NCI-H446 (cell line): ENCODE measurements at regions not wholly inside any gene's neighbourhood (a gene's known extent, or its start where the extent isn't known, plus 50 kb on each side); places are given as distances from the start of the nearest gene placed in this dataset.
"Not testable (repeated sequence)": the region's sequence is repeated elsewhere in the genome, so short reads cannot be mapped to it uniquely, and the experiment has no call there.

Experiments used
- DNase-seq, 2 experiments: peaks; one replicate each; lab custom pipeline; 2025; lab: John Stamatoyannopoulos, UW

- DNase-seq, result no peak
Measured at GRCh38 chr6:10343320-10343719, 71.6 kb downstream of the TFAP2A start.

DNA sequence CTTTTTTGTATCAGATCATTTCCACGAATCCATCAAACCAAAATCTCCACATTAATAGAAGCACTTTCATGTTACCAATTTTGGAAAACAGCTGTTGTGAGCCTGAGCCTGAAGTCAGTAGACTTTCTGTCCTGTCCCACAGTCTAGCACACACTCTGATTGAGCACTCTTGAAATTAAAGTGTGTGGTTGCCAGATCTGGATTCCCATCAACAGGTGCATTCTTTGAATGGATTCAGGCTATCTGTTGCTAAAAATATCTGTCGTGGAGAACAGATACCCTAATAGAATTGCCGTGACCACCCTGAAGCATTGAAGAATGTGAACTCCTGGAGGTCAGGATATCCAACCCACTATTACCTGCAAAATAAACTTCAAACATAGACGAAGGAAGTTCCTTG lies 73.3 kb downstream of the TFAP2A start:
- no peak for DNase-seq

GRCh38 chr6:10338151-10338550 lies 76.7 kb downstream of the TFAP2A start:
- no peak for DNase-seq

GRCh38 chr6:10337376-10337775 lies 77.5 kb downstream of the TFAP2A start:
- DNase-seq, result not testable (repeated sequence)

DNA sequence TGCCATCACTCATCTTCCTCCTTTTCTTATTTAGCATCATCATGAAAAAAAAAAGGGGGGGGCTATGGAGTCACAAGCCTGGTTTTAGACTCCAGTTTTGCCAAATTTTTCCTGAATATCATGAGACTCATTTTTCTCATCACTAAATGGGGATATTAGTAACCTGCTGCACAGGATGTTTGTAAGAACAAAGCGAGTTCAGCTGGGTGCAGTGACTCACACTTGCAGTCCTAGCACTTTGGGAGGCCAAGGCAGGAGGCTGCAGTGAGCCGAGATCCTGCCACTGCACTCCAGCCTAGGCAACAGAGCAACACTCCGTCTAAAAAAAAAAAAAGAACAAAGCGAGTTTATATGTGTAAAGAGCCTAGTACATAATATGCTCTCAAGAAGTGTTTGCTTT lies 82.8 kb downstream of the TFAP2A start:
- no peak for DNase-seq

GRCh38 chr6:10331334-10331968 lies 83.4 kb downstream of the TFAP2A start:
- no peak for DNase-seq

DNA sequence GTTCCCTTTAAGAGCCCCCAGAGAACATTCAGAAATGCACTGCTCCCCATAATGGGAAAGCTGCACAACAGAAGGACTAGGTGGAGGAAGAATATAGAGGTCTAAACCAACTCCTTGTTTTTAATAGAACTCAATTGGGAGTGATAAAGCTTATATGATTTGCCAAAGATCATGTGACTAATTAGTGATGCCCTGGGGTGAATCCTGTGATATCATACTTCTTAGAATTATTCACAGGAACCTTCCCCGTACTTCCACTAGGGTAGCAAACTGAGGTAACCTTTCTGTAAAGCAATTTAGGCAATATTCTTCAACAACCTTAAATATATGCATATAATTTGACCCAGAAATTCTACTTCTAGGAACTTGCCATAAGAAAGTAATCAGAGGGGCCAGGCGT lies 84.4 kb downstream of the TFAP2A start:
- DNase-seq, result no peak

GRCh38 chr6:10323018-10323417 lies 91.9 kb downstream of the TFAP2A start:
- DNase-seq, result no peak

DNA sequence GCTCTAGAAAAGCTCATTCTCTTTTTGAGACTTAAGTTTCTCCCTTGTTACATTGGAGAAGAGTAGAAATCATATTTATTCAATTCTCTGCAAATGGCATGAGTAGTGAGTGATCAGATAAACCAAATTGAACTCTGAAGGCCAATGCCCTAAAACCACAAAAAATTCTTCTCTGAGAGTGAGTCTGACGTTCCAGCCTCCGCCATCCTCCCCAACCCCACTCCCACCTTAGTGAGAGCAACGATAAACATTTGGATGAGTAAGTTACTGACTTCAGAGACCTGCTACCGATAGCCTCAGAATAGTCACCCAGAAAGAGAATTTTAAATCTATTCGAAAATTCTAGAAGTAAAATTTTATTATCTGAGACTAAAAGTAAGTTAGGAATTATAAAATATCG lies 94.6 kb downstream of the TFAP2A start:
- DNase-seq, result no peak

GRCh38 chr6:10316373-10316721 lies 98.5 kb downstream of the TFAP2A start:
- no peak for DNase-seq

DNA sequence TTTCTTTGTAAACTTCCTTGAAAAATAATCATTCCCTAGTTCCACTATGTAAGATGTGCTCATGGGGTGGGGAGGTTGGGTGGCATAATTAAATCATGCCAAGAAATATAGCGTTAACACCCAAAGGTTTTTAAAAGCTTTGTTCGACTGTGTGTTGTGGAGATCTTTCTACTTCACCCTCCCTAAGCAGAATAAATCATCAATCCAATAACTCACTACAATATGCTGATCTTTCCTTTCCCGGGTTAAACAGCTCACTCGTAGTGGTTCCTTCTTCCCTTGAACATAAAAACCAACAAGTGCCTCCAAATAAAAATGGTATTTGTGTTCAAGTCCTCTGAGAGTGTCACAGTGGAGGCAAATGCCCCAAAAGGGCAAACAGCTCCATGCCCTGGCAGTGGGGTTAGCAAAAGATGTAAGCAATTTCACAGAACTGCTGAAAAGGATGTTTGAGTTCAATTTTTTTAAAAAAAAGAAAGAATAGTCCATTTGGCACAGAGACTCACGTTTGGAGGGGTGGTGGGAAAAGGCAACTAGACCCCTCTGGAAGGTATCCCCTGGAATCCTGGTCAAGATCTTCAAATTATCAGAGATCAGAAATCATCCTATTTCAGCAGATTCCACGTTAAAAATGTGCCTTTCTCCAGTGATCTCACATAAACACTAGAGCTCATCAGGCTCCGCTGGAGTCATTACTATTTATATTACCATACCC lies 99.1 kb downstream of the TFAP2A start:
- no peak for DNase-seq

DNA sequence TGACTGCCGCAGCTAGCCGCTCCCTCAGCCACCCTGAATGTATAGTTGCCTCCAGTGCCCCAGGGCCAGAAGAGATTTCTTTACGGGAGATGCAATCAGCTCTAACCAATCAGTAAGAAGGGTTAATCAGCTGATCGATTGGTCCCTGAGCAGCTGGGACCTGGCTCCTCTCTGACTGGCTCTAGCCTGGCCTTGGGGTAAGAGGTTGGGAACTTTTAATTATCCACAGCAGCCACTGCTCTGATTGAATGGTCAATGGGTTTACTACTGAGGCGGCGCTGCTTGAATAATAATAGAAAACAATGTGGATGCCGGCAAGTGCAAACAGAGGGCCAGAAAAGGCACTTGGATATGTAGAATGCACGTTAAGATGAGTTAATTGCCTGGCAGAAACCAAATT lies 99.8 kb downstream of the TFAP2A start:
- DNase-seq, result no peak

- no peak for DNase-seq
Measured at GRCh38 chr6:10314163-10314955, 100.5 kb downstream of the TFAP2A start.

GRCh38 chr6:10313799-10314162 lies 101.1 kb downstream of the TFAP2A start:
- DNase-seq, result no peak

- DNase-seq, result no peak
Measured at GRCh38 chr6:10312445-10312844, 102.4 kb downstream of the TFAP2A start.

GRCh38 chr6:10311546-10312405 lies 103.1 kb downstream of the TFAP2A start:
- not testable (repeated sequence) for DNase-seq

DNA sequence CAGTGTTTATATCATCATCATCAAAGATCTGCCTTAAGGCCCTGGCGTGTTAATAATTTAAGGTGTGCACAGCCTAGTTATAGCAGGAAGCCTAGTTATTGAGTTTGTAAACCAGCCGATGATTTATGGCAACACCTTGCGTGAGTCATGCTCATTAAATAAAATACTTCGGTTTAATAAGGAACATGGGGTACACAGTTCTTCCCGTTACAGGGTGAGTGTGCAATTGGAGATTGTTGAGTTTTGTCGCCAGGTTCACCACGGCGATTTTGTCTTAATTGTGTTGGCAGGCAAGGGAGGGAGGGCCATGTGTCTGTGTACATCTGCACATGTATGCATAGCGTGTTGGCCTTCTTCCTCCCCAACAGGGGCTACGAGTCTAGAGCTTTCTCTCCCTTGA lies 104.0 kb downstream of the TFAP2A start:
- no peak for DNase-seq

DNA sequence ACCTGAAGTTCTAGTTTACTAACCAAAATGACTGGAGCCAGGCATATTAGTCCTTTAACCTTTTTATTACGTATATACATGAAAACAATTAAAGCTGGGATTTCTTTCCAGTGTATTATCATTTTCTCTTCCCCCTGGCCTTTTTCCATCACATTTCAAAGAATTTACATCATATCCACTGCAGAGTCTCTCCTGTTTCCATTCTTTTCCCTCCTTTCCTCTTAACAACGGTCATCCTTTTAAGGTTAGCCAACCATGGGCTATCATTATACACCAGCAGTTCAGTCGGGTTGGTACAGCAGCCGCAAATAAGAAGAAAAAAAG lies 104.6 kb downstream of the TFAP2A start:
- no peak for DNase-seq

DNA sequence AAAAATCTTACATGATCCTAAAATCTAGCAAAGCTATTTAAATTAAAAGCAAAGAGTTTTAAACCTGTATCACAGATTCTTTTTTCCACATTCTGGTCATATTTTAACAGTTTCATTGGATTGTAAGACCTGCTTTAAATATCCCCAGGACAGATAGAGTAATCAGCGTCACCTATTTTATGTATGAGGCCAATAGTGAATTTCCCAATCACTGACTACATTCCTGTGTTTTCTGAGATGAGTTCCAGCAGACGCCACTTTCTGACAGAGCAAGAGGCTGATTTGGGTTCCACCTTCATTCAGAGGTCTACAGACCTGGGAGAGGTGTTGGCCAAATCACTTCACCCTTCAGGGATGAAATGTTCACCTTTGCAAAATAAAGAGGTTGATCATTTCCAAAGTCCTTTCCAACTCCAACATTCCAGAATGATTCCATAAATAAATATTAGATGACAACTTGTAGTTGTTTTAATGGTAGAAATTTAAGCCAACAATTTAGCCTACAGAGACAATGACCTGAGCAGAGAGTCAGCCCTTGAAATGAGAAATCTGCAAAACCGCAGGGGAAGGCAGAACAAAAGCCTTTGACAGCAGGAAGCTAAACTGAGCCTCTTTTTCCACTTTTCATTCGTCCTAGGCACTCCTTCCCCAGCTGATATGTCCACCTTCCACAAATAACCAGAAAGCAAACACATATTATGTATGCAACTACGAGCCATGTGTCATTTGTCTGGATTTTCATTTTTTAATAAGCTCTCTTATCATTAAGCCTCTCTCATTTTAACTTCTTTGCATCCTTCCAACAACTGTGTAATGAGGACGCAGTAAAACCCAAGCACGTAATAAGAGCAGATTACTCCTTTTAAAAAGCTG lies 105.2 kb downstream of the TFAP2A start:
- no peak for DNase-seq

DNA sequence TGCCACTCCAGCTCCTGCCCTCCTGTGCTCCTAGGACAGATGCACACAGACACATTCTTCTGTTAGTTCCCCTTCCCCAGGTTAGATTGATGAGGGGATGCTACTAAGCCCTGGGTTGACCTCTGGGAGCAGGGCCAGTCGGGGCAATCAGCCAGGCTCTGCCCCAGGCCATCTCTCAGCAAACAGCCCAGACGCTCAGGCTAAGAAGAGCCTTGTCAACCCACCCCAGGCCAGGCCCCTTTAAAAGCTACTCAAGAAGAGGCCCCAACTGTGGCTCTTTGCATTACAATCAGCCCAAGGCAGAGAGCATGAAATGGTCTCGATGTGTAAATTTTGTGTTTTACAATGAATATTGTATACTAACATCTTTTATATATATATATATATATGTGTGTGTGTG lies 107.4 kb downstream of the TFAP2A start:
- no peak for DNase-seq

- no peak for DNase-seq
Measured at GRCh38 chr6:10307028-10307427, 107.8 kb downstream of the TFAP2A start.
